ENCODE measurements at regions not wholly inside any gene's neighbourhood (a gene's known extent, or its start where the extent isn't known, plus 50 kb on each side); places are given as distances from the start of the nearest gene placed in this dataset.

DNA sequence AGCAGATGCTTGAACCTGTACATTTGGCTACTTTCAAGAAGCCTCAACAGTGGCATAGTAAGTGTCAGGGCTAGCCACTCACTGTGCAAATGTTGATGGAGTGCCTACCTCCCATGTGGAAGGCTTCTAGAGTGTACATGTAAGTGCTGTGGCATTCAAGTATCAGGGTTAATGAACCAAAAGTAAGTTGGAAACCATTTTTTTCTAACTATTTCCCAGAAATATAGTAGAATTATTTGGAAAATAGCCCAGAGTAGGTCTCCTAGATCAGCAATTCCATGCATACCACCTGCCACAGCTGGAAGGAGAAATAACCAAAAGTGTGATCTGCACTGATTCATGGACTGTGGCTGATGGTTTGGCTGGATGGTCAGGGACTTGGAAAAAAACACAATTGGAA, 53.3 kb downstream of the FOXD1 start:
- no peak for DNase-seq (ENCODE audit: low spot score)

DNA sequence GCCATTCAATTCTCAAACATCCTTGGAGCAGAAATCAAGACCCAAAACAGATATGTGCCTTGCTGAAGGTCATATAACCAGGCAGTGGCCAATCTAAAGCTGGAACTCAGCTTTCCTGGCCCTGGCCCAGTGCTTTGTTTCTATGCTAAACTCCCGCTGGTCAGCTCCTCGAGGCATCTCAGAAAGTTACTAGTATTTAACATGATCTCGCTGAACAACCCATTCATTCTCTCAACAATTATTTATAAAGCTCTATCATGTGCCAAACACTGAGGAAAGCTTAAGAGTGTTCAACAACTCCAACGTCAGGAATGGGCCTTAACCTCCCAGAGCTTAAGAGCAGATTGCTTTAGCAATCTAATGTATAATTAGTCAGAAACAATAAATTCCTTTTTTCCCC, 54.0 kb downstream of the FOXD1 start:
- DNase-seq (ENCODE audit: low spot score) = no peak

DNA sequence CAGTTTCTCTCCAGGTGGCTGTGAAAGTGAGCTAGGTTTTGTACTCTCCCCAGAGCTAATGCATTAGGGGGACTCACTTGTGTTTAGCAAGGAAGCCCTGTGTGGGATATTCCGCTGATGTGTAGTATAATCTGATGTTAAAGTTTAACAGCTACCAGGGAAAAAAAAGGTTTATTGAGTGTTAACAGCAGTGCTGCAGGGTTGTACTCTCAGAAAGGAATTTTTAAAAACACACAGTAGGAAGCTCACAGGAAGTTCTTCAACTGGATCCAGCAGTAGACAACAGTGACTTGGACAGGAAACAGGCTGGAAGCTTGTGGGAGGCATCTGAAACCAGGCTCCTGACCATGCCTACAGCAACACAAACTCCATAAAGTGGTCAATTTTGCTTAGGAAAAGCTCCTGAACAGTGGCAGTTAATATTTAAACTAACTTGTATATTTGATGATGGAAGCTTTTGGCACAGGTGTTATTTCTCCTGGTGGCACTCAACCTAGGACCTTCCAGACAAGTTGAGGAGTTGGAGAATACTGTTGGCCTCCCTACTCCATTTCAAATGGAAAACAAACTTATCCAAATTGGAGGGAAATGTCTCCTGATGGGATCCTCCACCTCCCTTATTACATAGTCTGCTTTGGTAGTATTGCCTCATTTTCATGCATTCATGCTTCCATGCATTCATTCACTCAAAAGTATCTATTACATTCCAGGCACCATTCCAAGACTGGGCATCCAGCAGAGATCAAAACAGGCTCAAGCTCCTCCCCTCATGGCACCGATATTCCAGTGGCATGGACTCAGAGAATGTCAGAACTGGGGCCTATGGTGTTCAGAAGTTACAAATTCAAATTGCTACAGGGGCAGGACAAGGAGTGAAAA, 54.7 kb downstream of the FOXD1 start:
- DNase-seq (ENCODE audit: low spot score) = no peak

DNA sequence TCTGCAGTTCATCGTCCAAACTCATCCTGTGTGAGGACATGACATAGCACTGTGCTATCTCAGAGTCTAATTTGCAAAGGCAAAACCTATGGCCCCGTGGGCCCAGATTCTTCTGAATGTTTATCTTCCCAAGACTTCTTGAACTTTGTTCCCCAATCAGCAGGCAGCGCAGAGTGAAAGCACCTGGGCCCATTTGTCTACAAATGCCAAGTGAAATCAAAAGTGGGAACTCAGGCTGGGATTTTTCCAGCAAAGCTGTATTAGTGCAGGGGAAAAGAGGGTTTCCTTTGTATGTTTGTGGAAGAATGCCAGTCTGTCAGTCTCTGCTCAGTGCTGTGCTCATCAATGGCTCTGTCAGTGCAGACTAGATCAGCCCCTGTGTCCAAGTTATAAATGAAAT, 55.8 kb downstream of the FOXD1 start:
- DNase-seq (ENCODE audit: low spot score) = no peak

DNA sequence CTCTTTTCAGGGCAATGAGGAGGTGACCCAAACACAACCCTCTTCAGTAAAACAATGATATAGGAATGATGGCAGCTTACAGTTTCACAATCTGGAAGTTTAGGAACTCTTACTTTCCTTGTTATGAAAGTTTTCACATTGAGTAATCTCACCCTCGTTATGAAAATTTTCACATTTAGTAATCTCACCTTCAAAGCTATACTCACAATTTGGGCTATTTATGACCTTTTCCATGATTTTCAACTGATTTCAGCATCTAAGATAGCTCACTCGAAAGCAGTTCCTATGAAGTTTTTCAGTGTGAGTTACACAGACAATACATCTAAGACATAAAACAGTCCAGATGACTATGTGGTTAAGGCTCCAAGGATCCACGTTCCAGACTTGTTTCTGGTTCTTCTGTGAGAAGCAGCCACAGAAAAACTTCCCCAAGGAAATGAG, 57.1 kb downstream of the FOXD1 start:
- DNase-seq (ENCODE audit: low spot score) = no peak

DNA sequence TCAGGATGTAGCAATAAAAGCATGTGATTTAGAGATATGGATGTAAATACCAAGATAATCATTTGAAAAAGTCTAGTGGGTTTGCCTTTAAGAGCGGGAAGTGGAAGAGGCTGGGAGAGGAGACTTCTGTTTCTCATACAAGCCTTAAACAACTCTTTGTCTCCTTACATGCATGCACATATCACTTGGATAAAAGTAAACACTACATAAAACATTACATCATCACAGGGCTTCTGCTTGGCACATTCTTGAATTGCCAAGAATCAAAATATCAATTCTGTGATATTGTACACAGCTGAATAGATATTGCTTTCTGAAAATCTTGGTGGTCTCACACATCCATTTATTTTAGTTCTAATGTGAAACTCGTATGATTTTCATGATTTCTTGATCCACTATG, 57.6 kb downstream of the FOXD1 start:
- no peak for DNase-seq (ENCODE audit: low spot score)

DNA sequence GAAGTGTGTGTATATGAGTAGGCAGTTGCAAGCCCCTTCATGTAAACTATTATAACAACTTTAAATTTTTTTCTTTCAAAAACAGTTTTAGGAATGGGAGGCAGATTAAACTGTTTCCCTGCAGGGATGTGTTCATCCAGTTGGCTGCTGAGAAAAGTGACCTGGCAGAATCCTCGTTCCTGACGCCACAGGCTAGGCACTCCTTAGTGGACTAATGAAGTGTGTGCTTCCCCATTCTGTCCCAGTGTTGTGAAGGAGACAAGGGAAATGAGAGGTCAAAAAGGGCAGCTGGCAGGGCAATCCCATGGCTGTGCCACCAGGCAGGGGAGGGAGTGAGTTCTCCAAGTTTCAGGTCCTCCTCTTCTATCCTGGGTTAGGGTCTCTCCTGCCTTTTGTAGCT, 59.8 kb downstream of the FOXD1 start:
- no peak for DNase-seq (ENCODE audit: low spot score)

DNA sequence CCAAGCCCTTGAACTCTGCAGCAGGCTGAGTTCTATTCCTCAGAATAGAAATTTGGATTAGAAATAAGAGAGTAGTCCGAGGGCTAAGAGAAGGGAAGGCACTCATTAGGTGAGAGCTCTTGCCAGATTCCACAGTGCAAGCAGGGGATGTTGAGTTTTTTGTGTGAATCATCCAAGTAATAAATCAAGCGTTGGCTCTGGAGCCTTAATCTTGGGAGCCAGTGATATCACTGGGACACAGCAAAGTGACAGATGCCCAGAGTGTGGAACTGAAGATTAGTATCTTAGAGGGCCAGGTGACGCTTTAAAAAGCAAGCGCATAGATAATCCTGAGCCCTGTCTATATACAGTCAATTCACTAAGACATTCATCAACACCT, 60.3 kb downstream of the FOXD1 start:
- DNase-seq (ENCODE audit: low spot score) = no peak

DNA sequence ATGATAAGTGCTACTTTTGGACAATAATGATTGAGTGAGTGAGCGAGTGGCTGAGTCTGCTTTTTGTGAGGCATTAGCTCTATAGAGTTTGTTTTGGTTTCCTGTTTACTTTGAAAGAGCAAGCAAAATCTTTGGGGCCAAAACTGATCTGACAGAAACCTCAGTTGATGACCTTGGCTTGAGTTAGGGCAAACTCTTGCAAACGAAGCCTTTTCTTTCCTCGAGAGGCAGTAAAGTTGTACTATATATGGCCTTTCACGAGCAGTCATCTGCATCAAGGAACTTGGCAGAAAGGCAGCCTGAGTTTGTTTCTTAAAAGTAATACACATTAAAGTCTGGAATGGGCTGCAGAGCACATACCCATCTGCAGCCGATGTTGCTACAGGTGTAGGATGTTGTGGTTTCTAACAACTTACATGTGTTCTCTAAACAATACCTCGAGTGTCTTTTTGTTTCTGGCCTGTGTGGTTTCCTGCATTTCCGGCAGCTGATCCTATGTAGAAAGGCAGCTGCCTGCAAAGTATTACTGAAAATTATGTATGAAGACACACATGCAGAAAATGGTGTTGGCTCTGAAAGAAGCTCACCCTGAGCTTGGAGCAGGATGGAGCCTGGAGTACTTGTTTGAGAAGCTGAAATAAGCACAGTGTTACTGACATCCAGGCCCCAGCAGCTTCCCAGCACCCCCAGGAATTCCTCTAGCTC, 60.8 kb downstream of the FOXD1 start:
- peak; percentile 45 for DNase-seq (ENCODE audit: low spot score)

DNA sequence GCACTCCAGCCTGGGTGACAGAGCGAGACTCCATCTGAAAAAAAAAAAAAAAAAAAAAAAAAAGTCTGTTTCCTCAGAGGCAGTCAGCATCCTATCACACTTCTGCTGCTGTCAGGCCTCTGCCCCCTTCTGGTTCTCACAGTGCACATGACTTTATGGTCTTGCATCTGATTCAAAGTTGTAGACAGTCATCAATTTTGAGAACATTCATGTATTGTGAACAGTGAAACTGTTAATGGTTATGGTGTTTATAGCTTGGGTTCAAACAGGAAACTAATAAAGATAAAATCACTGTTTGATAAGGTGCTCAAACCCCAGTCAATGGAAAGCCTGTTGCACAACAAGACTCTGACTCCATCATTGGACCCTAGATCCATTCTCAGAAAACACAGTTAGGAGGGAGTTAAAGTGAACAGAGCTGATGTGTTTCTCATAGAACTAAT, 61.4 kb downstream of the FOXD1 start:
- peak; percentile 23 for DNase-seq (ENCODE audit: low spot score)

DNA sequence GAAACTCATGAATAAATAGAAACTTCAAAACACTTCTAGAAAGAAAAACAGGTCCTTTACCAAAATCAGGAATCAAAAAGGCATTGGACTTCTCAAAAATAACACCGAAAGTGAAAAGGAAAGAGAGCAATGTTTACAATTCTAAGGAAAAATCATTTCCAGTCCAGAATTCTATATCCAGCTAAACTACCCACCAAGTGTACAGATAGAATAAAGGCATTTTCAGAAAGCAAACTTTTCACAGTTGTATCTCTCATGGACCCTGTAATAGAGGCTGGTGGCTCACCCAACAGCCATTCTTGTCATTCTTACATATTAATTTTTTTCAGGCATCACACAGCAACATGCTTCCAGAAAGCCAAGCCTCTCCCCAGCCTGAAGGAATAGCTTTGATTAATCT, 63.7 kb downstream of the FOXD1 start:
- DNase-seq (ENCODE audit: low spot score) = no peak

DNA sequence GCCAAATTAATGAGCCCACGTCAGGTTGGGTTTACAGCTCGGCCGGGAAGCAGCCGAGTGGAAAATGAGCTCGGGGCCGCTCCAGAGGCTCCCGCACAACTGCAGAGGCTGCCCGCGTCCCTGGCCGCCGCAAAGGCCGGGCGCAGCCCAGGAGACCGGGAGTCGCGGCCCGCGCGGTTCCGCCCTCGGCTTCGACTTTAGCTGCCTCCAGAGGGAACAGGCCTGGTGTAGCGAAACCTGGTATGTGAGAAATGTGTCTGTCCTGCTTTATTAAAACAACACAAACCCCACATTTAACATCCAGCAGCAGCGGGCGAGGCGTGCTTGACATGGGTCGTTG, 66.2 kb downstream of the FOXD1 start:
- no peak for DNase-seq (ENCODE audit: low spot score)

DNA sequence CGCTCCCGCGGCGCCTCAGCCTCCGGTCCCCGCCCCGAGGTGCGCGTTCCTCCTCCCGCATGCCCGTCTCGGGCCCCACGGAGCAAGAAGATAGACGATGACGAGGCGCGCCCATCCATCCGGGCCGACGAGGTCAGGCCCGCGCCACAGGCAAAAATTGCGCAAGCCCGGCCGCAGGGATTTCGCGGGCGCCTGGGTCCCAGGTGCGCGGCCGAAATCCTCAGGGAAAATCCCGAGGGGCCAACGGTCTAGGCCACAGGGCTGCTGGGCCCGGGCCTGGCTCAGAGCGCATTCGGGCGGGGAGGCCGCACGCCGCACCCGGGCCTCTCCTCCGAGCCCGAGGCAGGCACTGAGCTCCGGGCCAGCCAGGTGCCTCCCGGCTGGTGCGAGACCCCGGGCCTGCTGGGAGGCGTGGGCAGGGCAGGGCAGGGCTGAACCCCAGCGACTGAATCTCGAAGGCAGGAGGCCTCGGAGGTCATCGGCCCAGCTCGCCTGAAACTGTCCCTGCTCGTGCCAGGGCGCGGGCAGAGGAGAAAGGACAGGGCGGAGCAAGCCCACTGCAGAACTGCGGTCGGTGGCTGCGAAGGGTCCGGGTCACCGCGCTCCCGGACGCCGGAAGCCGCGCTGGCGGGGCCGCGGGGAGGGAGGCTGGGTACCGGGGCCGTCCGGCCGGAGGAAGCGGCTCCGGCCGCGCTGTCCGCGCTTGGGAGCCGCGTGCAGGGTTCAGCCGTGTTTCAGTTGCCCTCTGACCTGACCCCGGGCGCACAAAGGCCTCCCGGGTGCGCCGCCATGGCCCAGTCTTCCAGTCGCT, 66.8 kb downstream of the FOXD1 start:
- no peak for DNase-seq (ENCODE audit: low spot score)

DNA sequence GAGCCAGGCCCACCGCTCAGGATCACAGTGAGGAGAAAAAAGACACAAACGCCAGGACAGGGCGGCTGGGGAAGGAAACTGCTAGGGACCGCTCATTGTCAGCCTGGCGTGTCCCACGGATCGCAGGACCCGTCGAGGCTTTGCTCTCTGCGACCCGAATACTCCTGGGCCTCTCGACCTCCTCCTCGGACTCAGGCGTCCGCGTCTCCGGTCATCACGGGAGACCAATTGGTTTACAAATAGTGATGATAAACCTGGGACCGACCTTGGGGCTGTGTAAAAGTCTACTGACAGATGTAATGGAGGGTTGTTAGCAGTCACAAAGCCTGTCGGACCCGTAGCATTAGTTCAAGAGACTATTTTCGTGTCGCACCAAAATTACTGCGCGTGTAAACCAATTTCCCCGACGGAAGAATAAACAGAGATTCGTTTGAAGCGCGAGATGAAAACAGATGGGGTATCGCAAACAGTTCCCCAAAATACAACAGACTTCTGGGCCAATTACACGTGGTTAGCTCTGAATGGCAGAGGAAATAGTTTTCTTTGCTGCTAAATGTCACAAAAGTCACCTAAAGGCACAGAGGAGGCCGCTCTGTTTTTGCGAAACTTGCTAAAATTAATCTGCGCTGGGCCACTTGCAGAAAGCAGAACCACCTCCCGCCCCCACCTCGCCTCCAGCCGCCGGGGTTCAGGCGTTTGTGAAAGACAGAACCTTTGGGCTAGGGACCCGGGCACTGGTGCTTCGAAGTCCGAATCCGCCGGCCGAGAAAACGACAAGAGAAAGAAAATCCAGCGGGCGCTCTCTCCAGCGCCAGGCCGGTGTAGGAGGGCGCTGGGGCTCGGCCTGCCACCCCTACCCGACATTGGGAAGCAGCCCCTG, 67.6 kb downstream of the FOXD1 start:
- no peak for DNase-seq (ENCODE audit: low spot score)

DNA sequence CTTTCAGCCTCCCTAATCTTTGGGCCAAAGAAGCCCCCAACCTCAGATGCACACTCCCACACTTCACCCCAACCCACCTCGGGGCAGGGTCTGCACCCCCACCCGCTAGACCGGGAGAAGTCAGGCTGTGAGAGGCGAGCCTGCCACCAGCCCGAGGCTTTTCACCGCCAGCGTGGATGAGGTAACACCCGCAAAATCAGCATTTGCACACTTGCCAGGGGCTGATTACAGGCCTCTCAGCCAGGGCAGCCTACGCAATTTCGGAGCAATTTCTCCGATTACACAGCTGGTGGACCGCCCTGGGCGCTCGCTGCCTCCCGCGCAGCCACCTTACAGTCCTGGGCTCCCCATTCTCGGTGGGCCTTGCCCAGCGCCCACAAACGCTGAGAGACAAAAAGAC, 68.5 kb downstream of the FOXD1 start:
- DNase-seq (ENCODE audit: low spot score) = no peak

DNA sequence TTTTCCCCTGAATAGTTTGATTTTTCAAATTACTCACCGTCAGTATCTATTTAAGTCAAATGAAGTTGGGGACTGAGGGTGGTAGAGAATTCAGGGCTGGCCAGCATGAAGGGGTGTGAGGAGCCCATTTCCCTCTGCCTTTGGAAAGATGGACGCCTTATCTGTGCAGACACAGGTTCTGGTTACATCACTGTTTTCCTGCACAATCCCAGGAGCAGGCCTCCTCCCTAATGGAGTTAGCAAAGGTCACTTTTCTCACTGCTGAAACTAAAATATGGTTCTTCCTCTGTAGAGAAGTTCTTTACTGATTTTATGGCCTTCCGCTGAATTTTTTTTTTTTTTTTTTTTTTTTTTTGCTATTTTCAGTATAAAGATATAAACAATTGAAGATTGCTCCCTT, 69.1 kb downstream of the FOXD1 start:
- DNase-seq (ENCODE audit: low spot score) = no peak

DNA sequence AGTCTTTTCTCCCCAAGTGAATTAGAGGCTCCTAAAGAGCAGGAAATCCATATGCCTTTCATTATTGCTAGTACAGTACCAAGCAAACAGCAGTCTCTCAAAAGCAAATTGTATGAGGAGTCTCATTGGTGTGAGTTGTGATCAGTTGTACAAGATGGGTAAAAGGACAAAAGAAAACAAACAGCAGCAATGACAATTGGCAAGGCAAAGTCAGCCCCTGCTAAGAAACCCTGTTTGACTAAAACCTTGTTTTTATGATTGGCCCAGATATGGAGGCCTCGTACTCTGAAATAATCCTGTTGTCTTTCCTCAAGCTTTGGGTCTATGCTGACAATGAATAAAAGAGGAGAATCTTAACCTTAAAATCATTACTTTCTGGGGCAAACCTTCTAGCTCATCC, 69.8 kb downstream of the FOXD1 start:
- DNase-seq (ENCODE audit: low spot score) = no peak

DNA sequence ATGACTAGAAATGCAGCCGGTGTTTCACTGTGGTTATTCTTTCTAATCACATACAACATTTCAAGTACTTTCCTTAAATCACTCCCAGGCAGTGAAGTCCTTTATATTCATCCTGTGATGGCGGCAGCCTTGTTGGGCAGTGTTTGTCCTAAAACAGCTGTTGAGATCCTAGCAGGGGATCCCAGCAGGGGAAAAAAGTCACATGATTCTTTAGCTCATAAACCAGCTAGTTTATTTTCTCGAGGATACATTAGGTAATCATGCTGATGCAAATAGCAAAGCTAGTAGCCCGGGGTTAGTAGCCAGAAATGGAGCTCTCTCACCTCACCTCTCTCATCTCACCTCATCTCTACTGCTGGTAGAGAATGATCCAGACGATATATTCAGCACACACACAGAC, 70.5 kb downstream of the FOXD1 start:
- DNase-seq (ENCODE audit: low spot score) = no peak

DNA sequence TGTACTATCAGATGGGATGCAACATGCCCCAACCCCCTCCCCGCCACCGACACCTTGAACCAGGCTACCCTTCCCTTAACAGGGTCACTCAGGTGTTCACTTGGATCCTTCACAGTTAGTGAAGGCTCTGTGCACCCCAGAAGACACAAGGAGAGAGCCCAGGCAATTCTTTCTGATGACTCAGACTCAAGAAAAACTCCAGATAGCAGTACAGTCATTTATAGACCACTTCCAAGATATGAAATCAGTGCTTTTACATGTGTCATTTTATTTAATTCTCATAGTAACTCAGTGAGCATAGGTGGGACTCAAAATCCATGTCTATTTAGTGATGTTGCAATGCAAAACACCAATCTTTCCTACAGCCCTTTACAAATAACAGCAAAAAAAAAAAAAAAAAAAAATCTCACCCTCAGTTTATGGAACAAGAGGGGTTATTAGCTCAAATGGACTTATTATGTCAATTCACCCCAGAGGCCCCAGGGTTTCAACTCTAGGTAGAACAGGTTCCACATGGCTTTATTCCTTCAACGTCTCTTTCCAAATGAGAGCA, 71.9 kb downstream of the FOXD1 start:
- DNase-seq (ENCODE audit: low spot score) = no peak

DNA sequence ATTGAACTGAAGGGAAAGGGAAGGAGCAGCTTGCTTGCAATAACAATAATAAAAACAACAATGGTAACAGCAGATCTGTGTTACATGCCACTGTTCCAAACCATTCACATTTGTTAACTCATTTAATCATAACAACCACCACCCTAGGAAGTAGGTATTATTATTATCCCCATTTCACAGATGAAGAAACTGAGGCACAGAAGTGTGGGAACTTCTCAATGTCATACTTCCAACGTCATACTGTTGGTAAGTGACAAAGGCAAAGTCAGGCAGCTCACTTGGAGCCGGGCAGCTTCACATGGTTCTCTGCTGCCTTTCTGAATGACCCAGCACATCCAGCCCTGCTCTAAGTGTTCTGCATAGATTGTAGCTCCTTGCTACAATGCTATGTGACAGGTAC, 72.6 kb downstream of the FOXD1 start:
- no peak for DNase-seq (ENCODE audit: low spot score)

DNA sequence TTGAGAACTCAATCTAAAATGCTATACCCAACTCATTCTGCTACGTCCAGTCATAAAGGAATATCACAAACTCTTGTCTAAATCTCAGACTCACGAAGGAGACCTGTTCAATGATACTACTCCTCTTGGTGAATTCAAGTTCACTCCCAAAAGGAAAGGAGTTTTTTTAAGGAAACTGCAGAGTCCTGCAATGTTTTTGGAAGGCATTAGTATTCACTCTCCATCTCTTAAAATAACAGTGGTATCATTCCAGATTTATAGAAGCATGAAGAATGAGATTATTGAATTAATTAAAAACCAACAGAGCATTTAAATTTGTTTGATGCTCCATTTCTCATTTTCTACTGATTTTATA, 73.4 kb downstream of the FOXD1 start:
- DNase-seq (ENCODE audit: low spot score) = no peak
